IMR-90 (cell line): ENCODE measurements at regions not wholly inside any gene's neighbourhood (a gene's known extent, or its start where the extent isn't known, plus 50 kb on each side); places are given as distances from the start of the nearest gene placed in this dataset.

ENCODE experiments used
- ATAC-seq: fragments of 200-7000 bp; cut with Tn5 transposase; 2 replicates; pipeline ENCODE4 v1.9.1; 2020; ENCODE audit warnings: low read depth, mild to moderate bottlenecking, moderate library complexity
- BruUV-seq: library from RNA; stranded (reverse); fragments of 400-500 nt; replicated peaks from 2 replicates; lab custom pipeline; 2021; lab: Mats Ljungman, UMichigan
- CTCF ChIA-PET: fragments of 300-600 bp; formaldehyde crosslinking; extraction: SDS; loops from one replicate; lab custom pipeline; 2021; ENCODE audit warnings: antibody characterized with exemption; lab: Yijun Ruan, JAX
- POLR2A ChIA-PET: fragments of 300-600 bp; sonication (Branson Sonifier 250); formaldehyde crosslinking; loops from one replicate; lab custom pipeline; 2022; ENCODE audit warnings: antibody characterized with exemption; ENCODE audit not compliant: unreplicated experiment; lab: Charles Lee
- DNase-seq: peaks from one replicate; pipeline ENCODE4 v3.0.0; 2013
- H2AFZ ChIP-seq: replicated peaks from 2 replicates; pipeline ENCODE3; 2013; ENCODE audit warnings: low read length, mild to moderate bottlenecking; ENCODE audit not compliant: poor library complexity
- H2AK5ac ChIP-seq: 2 replicates; pipeline ENCODE4 v1.6.1; 2013; ENCODE audit warnings: low read depth, low read length, inconsistent platforms
- H2AK9ac ChIP-seq: replicated peaks from 2 replicates; pipeline ENCODE3; 2013; ENCODE audit warnings: mild to moderate bottlenecking, low read depth, low read length, moderate library complexity; ENCODE audit not compliant: poor library complexity
- H2BK120ac ChIP-seq: 2 replicates; pipeline ENCODE4 v1.6.1; 2013; ENCODE audit warnings: low read depth, low read length, inconsistent platforms
- H2BK15ac ChIP-seq: 3 replicates; pipeline ENCODE4 v1.6.1; 2013; ENCODE audit warnings: low read depth, low read length, inconsistent platforms
- H2BK20ac ChIP-seq: 2 replicates; pipeline ENCODE4 v1.6.1; 2013; ENCODE audit warnings: low read depth, mild to moderate bottlenecking, inconsistent platforms, low read length, moderate library complexity
- H2BK5ac ChIP-seq: 2 replicates; pipeline ENCODE4 v1.6.1; 2013; ENCODE audit warnings: mild to moderate bottlenecking, low read depth, low read length, inconsistent platforms; ENCODE audit not compliant: poor library complexity, severe bottlenecking
- H3K14ac ChIP-seq: replicated peaks from 2 replicates; pipeline ENCODE4 v1.6.1; 2013; ENCODE audit warnings: low read depth, low read length, inconsistent platforms
- H3K18ac ChIP-seq: 2 replicates; pipeline ENCODE4 v1.6.1; 2013; ENCODE audit warnings: low read depth, low read length, control low read depth
- H3K23ac ChIP-seq: 2 replicates; pipeline ENCODE4 v1.6.1; 2013; ENCODE audit warnings: low read depth, low read length, inconsistent platforms
- H3K27ac ChIP-seq: 2 replicates; pipeline ENCODE4 v1.5.1; 2013; ENCODE audit warnings: mild to moderate bottlenecking, control low read depth, low read length; ENCODE audit not compliant: insufficient read depth
- H3K27me3 ChIP-seq: 2 replicates; pipeline ENCODE4 v1.6.1; 2013; ENCODE audit warnings: low read length; ENCODE audit not compliant: control insufficient read depth, insufficient read depth
- H3K36me3 ChIP-seq: 2 replicates; pipeline ENCODE4 v1.6.1; 2013; ENCODE audit warnings: low read length, mixed read lengths; ENCODE audit not compliant: control insufficient read depth, insufficient read depth
- H3K4ac ChIP-seq: 2 replicates; pipeline ENCODE4 v1.6.1; 2013; ENCODE audit warnings: low read depth, low read length, inconsistent platforms
- H3K4me1 ChIP-seq: 2 replicates; pipeline ENCODE4 v1.6.1; 2013; ENCODE audit warnings: low read length, mixed read lengths; ENCODE audit not compliant: control insufficient read depth, insufficient read depth
- H3K4me2 ChIP-seq: 2 replicates; pipeline ENCODE4 v1.6.1; 2013; ENCODE audit warnings: low read depth, mild to moderate bottlenecking, control low read depth, low read length, moderate library complexity
- H3K4me3 ChIP-seq: 2 replicates; pipeline ENCODE4 v1.5.1; 2013; ENCODE audit warnings: low read depth, mild to moderate bottlenecking, control low read depth, low read length, moderate library complexity; ENCODE audit not compliant: insufficient read depth
- H3K56ac ChIP-seq: 2 replicates; pipeline ENCODE4 v1.6.1; 2013; ENCODE audit warnings: low read length, inconsistent platforms; ENCODE audit not compliant: insufficient read depth; ENCODE audit errors: extremely low read depth
- H3K79me1 ChIP-seq, 2 experiments: 2 replicates each; pipeline ENCODE4 v1.6.1; 2013; ENCODE audit warnings: low read length in 2 of 2, inconsistent platforms in 1 of 2, low read depth in 1 of 2
- H3K9ac ChIP-seq: 2 replicates; pipeline ENCODE4 v1.6.1; 2013; ENCODE audit warnings: low read depth, low read length, control low read depth
- H3K9me1 ChIP-seq: 2 replicates; pipeline ENCODE4 v1.6.1; 2013; ENCODE audit warnings: low read length, inconsistent platforms; ENCODE audit not compliant: insufficient read depth
- H3K9me3 ChIP-seq: 2 replicates; pipeline ENCODE4 v1.6.1; 2013; ENCODE audit warnings: low read length; ENCODE audit not compliant: control insufficient read depth, insufficient read depth
- H4K20me1 ChIP-seq: 2 replicates; pipeline ENCODE4 v1.6.1; 2013; ENCODE audit warnings: low read length, inconsistent platforms; ENCODE audit not compliant: insufficient read depth
- H4K5ac ChIP-seq: 2 replicates; pipeline ENCODE4 v1.6.1; 2013; ENCODE audit warnings: mild to moderate bottlenecking, low read depth, low read length, control low read depth
- H4K8ac ChIP-seq, 2 experiments: 2 replicates each; pipeline ENCODE4 v1.6.1; 2013; ENCODE audit warnings: low read depth in 2 of 2, low read length in 2 of 2, control low read depth in 1 of 2, inconsistent platforms in 1 of 2
- H4K91ac ChIP-seq: 2 replicates; pipeline ENCODE4 v1.6.1; 2013; ENCODE audit warnings: low read depth, low read length, inconsistent platforms; ENCODE audit not compliant: insufficient read depth
- BHLHE40 ChIP-seq: fragments of 150-350 bp; IDR thresholded peaks from 2 replicates; pipeline ENCODE4 v1.6.1; 2016; ENCODE audit warnings: mild to moderate bottlenecking, low read depth, low read length
- FOS ChIP-seq: fragments of 150-350 bp; IDR thresholded peaks from 2 replicates; pipeline ENCODE4 v1.6.1; 2016; ENCODE audit warnings: low read depth, low read length
- MAZ ChIP-seq: IDR thresholded peaks from 2 replicates; pipeline ENCODE4 v1.6.1; 2012; ENCODE audit warnings: low read depth, mild to moderate bottlenecking, low read length, improper control_type of control experiment, moderate library complexity, borderline replicate concordance
- MXI1 ChIP-seq: IDR thresholded peaks from 2 replicates; pipeline ENCODE4 v1.6.1; 2012; ENCODE audit warnings: low read depth, mild to moderate bottlenecking, low read length, moderate library complexity, borderline replicate concordance
- NFE2L2 ChIP-seq: fragments of 150-350 bp; IDR thresholded peaks from 2 replicates; pipeline ENCODE4 v1.6.1; 2016; ENCODE audit warnings: low read depth, mild to moderate bottlenecking, low read length
- RAD21 ChIP-seq: IDR thresholded peaks from 2 replicates; pipeline ENCODE4 v1.6.1; 2012; ENCODE audit warnings: low read length, improper control_type of control experiment
- RCOR1 ChIP-seq: IDR thresholded peaks from 2 replicates; pipeline ENCODE4 v1.6.1; 2012; ENCODE audit warnings: mild to moderate bottlenecking, low read length, improper control_type of control experiment; ENCODE audit not compliant: insufficient replicate concordance
- RFX5 ChIP-seq: IDR thresholded peaks from 2 replicates; pipeline ENCODE4 v1.8.0; 2012; ENCODE audit warnings: low read depth, mild to moderate bottlenecking, low read length, moderate library complexity
- WGBS, 2 experiments: methylation state at CpG; one replicate each; pipeline versions ENCODE4 v1.1.5 to v1.1.7; 2013; ENCODE audit warnings: missing lambda C conversion rate in 2 of 2; ENCODE audit not compliant: insufficient read length in 1 of 2; ENCODE audit errors: extremely low coverage in 2 of 2; 5-methylcytosine and 5-hydroxymethylcytosine counted together
- dilution Hi-C: fragments of 300-500 bp; cut with HindIII; formaldehyde crosslinking; loops from one replicate; pipeline ENCODE4 v1.14.3; 2018; ENCODE audit warnings: low sequenced_read_pairs; ENCODE audit not compliant: unreplicated experiment
- in situ Hi-C: fragments of 300-500 bp; cut with MboI; formaldehyde crosslinking; loops from 3 replicates; pipeline ENCODE4 v1.14.3; 2019; ENCODE audit warnings: low sequenced_read_pairs, inconsistent platforms, mixed read lengths
- intact Hi-C: fragments of 100-400 bp; cut with micrococcal nuclease; formaldehyde crosslinking; loops from 2 replicates; pipeline ENCODE4 v1.10.0; 2022

- Histone ChIP-seq H3K18ac (no peak overlapping the region), H4K5ac (no peak overlapping the region), H2AK5ac (no peak overlapping the region), H3K9ac (no peak overlapping the region), H3K23ac (no peak overlapping the region), H3K14ac (no peak overlapping the region), H3K36me3 (no peaks in the 10 kb centered on the region), H3K56ac (no peak overlapping the region), H3K9me3 (no peaks in the 10 kb centered on the region), H3K79me1 (no peaks in the 10 kb centered on the region), H2BK15ac (no peak overlapping the region), H2BK120ac (no peak overlapping the region), H4K91ac (no peak overlapping the region), H3K4ac (no peak overlapping the region), H3K4me2 (no peak overlapping the region), H2AFZ (no peak overlapping the region), H4K8ac (no peak overlapping the region), H2BK5ac (no peak overlapping the region), H2BK20ac (no peak overlapping the region), H2AK9ac (no peak overlapping the region), H3K4me3 (no peak overlapping the region), H4K20me1 (no peaks in the 10 kb centered on the region), H3K27me3 (no peaks in the 10 kb centered on the region), H3K27ac (no peak overlapping the region), H3K4me1 (no peaks in the 10 kb centered on the region), H3K9me1 (no peaks in the 10 kb centered on the region)
- ATAC-seq (no peak), DNase-seq (no peak)
- ChIA-PET POLR2A (no interaction called here), CTCF (no interaction called here)
- dilution Hi-C loops: no loop called here
- 40% methylated on average over 1 of the region's 6 CpGs; no CpG with 5 or more reads in 1 of the 2 experiments for WGBS, 2 experiments
- intact Hi-C loops: no loop called here
- TF ChIP-seq RFX5 (no peak), FOS (no peak), NFE2L2 (no peak), MXI1 (no peak), RAD21 (no peak), BHLHE40 (no peak), MAZ (no peak), RCOR1 (no peak)
- in situ Hi-C loops: no loop called here
- no TSS peak for BruUV-seq
These were observed 152.5 kb upstream of the GGTLC1 start for GRCh38 chr20:24141111-24141510.
